GM21447 (cell line): ENCODE measurements at regions not wholly inside any gene's neighbourhood (a gene's known extent, or its start where the extent isn't known, plus 50 kb on each side); places are given as distances from the start of the nearest gene placed in this dataset.

Experiments used
- ATAC-seq: cut with Tn5 transposase; IDR thresholded peaks from one replicate; pipeline ENCODE4 v1.9.1; 2021; ENCODE audit not compliant: unreplicated experiment

DNA sequence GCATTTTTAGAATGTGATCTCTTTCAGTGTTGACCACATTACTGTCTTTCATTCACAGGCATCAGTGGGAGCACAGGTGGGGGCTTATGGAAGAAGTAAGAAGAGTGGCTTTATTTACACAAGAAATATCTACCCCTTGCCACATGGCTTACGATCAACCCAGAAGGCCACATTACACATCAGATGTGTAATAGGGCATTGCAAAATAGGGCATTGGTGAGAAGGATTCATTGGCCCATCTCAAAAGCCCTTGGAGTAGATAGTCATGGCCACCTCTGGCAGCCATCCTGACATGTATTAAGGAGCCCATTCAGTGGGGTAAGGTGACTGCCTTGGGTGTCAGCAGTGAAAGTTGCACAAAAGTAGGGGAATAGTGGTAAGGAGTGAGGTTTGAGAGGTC lies 97.5 kb downstream of the MAFB start:
- ATAC-seq: no peak

GRCh38 chr20:40591119-40591518 lies 97.9 kb downstream of the MAFB start:
- ATAC-seq: no peak

DNA sequence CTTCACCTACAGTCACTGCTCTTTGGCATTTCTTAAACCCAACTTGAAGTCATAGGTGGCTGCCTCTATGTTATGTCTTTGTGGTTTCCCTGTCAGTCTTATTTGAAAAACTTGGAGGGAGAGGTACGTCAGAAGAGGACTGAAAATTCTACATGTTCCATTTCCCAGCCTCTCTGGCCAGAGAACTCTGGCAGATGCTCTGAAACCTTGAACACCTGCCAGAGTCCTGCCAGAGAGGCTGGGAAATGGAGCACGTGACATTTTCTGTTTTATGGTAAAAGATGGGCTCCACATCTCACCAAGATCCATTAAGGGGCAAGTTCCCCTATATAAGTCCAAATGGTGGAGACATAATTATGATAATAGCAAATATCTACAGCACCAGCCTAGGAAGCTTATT lies 99.5 kb downstream of the MAFB start:
- ATAC-seq: no peak

GRCh38 chr20:40588891-40589290 lies 100.1 kb downstream of the MAFB start:
- ATAC-seq: no peak

DNA sequence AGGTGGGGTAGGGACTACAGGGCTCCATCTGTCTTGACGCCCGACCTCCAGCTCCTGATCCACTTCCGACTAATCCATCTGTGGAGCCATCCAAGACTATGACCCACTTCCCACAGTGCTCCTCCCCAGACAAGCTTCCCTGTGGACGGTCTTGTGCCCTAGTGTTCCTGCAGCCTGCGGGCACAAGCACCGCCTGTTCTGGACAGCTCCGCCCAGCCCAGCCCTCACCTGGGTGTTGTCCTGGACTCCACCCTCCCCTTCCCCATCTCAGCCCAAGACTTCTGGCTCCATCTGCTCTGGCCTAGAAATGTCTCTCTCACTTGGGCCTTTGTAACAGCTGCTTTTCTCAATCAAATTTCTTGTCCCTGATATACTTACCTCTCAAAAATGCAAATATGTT lies 102.0 kb downstream of the MAFB start:
- no peak for ATAC-seq

GRCh38 chr20:40584130-40584809 lies 104.8 kb downstream of the MAFB start:
- no peak for ATAC-seq

DNA sequence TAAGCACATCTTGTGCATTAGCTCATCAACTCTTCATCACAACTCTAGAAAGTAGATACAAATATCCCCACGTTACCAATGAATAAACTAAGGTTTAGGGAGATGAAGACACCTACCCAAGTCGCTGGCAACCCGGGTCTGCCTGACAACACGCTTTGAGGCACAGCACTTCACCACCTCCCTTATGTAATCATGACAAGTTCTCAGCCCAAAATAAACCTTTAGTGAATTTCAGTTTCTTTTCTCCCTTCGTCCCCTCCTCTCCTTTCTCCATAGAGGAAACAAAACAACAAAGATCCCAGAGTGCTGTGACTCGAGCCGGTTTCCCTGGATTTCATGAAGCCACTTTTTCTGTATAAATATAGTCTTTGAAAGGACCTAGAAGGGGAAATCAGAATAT lies 105.4 kb downstream of the MAFB start:
- no peak for ATAC-seq

- ATAC-seq: no peak
Observed at GRCh38 chr20:40583205-40583604, 105.8 kb downstream of the MAFB start.

GRCh38 chr20:40582531-40582930 lies 106.5 kb downstream of the MAFB start:
- no peak for ATAC-seq

- ATAC-seq: no peak
Observed at GRCh38 chr20:40579701-40580100, 109.3 kb downstream of the MAFB start.

DNA sequence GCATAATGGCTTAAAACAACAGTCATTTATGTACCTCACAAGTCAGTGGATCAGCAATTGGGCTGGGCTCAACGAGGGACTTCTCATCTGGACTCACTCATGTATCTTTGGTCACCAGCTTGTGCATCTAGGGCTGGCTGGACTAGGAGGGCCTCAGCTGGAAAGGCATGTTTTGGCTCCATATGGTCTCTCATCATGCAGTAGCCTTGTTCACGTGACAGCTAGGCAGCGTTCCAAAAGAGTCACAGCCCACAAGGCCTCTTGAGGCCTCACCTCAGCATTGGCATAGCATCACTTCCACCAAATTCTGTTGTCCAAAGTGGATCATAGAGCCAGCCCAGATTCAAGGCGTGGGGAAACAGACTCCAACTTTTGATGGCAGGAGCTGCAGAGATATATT lies 110.1 kb downstream of the MAFB start:
- no peak for ATAC-seq

- ATAC-seq: no peak
Observed at GRCh38 chr20:40575851-40576250, 113.2 kb downstream of the MAFB start.

- no peak for ATAC-seq
Observed at GRCh38 chr20:40572251-40572650, 116.8 kb downstream of the MAFB start.

DNA sequence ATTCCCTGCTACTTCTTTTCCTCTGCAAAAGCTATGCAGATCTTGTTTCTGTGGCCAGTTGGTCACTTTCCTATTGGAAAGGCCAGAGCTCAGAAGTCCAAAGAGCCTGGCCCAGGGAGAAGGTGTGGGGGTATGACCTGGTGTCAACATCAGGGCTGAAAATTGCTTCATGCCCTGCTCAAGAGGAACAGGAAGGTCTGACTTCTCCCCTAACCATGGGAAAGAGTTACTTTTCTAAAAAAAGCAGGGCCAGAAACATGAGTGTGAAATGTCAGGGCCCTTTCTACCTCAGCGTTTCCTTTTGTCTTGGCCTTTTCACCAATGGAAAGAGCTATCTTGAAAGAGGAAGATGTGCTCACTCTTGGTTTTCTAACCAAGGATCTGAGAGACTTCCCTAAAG lies 117.4 kb downstream of the MAFB start:
- ATAC-seq: no peak

- ATAC-seq: no peak
Observed at GRCh38 chr20:40568200-40568599, 120.8 kb downstream of the MAFB start.

DNA sequence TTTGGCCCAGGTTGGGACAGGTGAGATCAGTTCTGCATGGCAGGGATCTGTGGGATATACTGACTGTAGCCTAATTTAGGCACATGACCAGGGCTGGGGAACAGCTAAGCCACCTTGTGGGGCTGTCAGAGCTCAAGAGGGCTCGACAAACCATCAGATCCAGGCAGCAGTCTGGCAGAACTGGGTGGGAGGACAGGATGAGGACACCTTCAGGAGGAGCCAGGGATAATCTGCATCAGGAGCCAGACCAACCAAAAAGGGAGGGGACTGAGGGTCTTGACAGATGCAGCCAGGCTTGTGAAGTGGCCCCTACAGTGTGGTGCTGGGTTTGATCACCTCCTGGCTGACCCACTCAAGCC lies 123.4 kb downstream of the MAFB start:
- ATAC-seq: no peak

GRCh38 chr20:40565001-40565681 lies 123.9 kb downstream of the MAFB start:
- no peak for ATAC-seq

GRCh38 chr20:40563296-40563950 lies 125.6 kb downstream of the MAFB start:
- ATAC-seq: no peak

DNA sequence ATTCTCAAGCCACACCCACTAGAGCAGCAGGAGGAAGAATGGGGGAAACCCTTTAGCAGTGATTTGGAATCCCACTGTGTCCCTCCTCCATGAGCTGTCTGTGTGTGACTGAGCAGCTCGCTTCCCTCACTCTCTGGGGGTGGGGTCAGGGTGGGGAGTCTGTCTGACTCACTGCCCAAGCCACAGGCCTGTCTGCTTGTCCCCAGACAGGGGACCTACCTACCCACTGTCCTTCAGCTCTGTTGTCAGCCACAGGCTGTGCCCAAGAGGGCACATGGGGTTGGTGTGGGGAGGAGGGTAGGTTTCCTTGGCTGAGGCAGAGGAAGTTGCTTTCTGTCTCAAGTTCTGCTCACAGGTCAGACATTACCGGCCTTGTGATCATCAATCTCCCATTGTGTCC lies 127.0 kb downstream of the MAFB start:
- ATAC-seq: no peak

- ATAC-seq: no peak
Observed at GRCh38 chr20:40561187-40561586, 127.8 kb downstream of the MAFB start.

DNA sequence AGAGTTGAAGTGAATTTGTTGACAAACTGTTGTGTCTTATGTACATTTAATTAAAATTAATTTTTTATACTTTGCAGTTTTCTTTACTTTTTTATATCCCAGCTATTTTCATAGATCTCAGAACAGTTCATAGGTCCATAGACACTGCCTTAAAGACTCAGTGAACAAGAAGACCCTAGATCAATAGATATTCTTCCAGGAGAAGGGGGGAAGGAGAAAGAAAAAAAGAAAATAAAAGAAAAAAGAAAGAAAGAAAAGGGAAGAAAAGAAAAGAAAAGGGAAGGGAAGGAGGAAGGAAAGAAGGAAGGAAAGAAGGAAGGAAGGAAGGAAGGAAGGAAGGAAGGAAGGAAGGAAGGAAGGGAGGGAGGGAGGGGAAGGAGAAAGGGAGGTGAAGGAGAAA lies 130.8 kb downstream of the MAFB start:
- no peak for ATAC-seq

- no peak for ATAC-seq
Observed at GRCh38 chr20:40551125-40551530, 137.9 kb downstream of the MAFB start.
